Pancreas (tissue), 10 donors: ENCODE measurements at regions not wholly inside any gene's neighbourhood (a gene's known extent, or its start where the extent isn't known, plus 50 kb on each side); places are given as distances from the start of the nearest gene placed in this dataset.

Source experiments
- ATAC-seq, 4 donors: fragments of 200-7000 bp; cut with Tn5 transposase; one replicate each; pipeline versions ENCODE4 v1.8.0 to v1.9.1; 2020; ENCODE audit warnings: mild to moderate bottlenecking in 4 of 4, moderate library complexity in 4 of 4
- DNase-seq, 6 donors: peaks; one replicate each; pipeline ENCODE4 v3.0.0-alpha.2; 2020
- FAIRE-seq: peaks from 2 replicates; lab custom pipeline; 2012; peaks lifted over from hg19 to GRCh38; lab: Jason Lieb, UNC
- H3K27ac ChIP-seq, 4 donors: fragments of 200-600 bp; sonication (generic); 1 replicate in 3 of 4; 2 replicates in 1 of 4; pipeline versions ENCODE4 v1.5.0 to v1.8.0; 2020
- H3K27me3 ChIP-seq, 4 donors: fragments of 200-600 bp; one replicate each; pipeline ENCODE4 v1.8.0; 2021
- H3K36me3 ChIP-seq, 3 donors: fragments of 200-600 bp; sonication (generic) in 1 of 3; one replicate each; pipeline versions ENCODE4 v1.5.0 to v1.8.0; 2020 to 2021
- H3K4me1 ChIP-seq, 3 donors: fragments of 200-600 bp; one replicate each; pipeline ENCODE4 v1.8.0; 2021
- H3K4me3 ChIP-seq, 4 donors: fragments of 200-600 bp; sonication (generic) in 2 of 4; one replicate each; pipeline versions ENCODE4 v1.5.0 to v1.8.0; 2020 to 2021
- H3K9me3 ChIP-seq, 4 donors: fragments of 200-600 bp; one replicate each; pipeline ENCODE4 v1.8.0; 2021
- WGBS, 2 donors: extraction: QIAGEN DNeasy Blood & Tissue Kit; methylation state at CpG; one replicate each; pipeline ENCODE4 v1.1.7; 2013; 5-methylcytosine and 5-hydroxymethylcytosine counted together
- intact Hi-C, 3 donors: fragments of 100-400 bp; cut with DNase I; formaldehyde crosslinking; loops; one replicate each; pipeline versions ENCODE4 v1.11.1 to v1.14.2; 2022
- TF ChIP-seq, protein P1 (sequence below), 4 donors: fragments of 200-600 bp; sonication (generic) in 3 of 4; IDR thresholded peaks; one replicate each; pipeline versions ENCODE4 v1.5.0 to v1.8.0; 2021; ENCODE audit warnings: antibody characterized with exemption in 4 of 4
- donor health status: healthy with polysubstance abuse.
- donor health status: DM: no; HTN: no; CAD: no; lungs with moderate emphysema.
- donor health status: DM: no; HTN: no; CAD: no.
- donor health status: control.
- donor health status: control.
- donor health status: Bipolar disorder and iron deficiency.
- donor health status: DM: yes; HTN: yes; CAD: no.
- donor health status: DM: no; HTN: no; CAD: no.
- donor health status: DM: no; HTN: no; CAD: no.
- donor health status: DM: yes; HTN: yes; CAD: no.

- no peak for ATAC-seq
- no peak for FAIRE-seq
- Histone ChIP-seq H3K36me3 (no peaks in the 10 kb centered on the region), H3K9me3 (no peaks in the 10 kb centered on the region), H3K27me3 (no peaks in the 10 kb centered on the region), H3K4me3 (no peak overlapping the region), H3K27ac (no peak overlapping the region), H3K4me1 (no peaks in the 10 kb centered on the region)
- DNase-seq, result no peak
- TF ChIP-seq, protein P1, sequence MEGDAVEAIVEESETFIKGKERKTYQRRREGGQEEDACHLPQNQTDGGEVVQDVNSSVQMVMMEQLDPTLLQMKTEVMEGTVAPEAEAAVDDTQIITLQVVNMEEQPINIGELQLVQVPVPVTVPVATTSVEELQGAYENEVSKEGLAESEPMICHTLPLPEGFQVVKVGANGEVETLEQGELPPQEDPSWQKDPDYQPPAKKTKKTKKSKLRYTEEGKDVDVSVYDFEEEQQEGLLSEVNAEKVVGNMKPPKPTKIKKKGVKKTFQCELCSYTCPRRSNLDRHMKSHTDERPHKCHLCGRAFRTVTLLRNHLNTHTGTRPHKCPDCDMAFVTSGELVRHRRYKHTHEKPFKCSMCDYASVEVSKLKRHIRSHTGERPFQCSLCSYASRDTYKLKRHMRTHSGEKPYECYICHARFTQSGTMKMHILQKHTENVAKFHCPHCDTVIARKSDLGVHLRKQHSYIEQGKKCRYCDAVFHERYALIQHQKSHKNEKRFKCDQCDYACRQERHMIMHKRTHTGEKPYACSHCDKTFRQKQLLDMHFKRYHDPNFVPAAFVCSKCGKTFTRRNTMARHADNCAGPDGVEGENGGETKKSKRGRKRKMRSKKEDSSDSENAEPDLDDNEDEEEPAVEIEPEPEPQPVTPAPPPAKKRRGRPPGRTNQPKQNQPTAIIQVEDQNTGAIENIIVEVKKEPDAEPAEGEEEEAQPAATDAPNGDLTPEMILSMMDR (IDR thresholded peaks at IDR 0.05), result no peak
- WGBS, 2 donors, result 39 to 42% methylated on average over 2 of the region's 2 CpGs
- intact Hi-C loops, result no loop called here
Measured at GRCh38 chr4:62194342-62194741, 994.2 kb downstream of the ADGRL3 start.

DNA sequence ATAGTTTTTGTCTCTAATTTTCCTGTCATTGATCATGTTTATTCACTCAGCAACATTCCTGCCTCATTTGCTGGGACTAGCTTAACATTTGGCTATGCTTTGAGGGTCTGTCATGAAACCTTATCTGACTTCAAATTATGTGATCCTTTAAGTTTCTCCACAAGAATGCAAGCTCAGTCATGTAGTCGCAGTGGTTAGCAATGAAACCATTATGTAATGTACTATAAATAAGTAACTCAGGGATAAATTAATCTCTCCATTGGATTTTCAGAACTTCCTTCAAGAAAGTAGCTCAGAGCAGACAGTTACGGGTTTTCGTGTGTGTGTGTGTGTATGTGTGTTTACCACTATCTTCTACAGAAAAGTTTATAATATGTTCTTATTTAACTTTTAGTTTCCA is 993.6 kb downstream of the ADGRL3 start:
- no peak for DNase-seq
- no peak for ATAC-seq
- Histone ChIP-seq H3K36me3 (no peaks in the 10 kb centered on the region), H3K9me3 (no peaks in the 10 kb centered on the region), H3K4me3 (no peak overlapping the region), H3K27me3 (no peaks in the 10 kb centered on the region), H3K4me1 (no peaks in the 10 kb centered on the region), H3K27ac (no peak overlapping the region)
- FAIRE-seq, result no peak
- intact Hi-C loops, result no loop called here
- TF ChIP-seq, protein P1 (IDR thresholded peaks at IDR 0.05), result no peak
- WGBS, 2 donors, result 49 to 61% methylated on average over 3 of the region's 3 CpGs

DNA sequence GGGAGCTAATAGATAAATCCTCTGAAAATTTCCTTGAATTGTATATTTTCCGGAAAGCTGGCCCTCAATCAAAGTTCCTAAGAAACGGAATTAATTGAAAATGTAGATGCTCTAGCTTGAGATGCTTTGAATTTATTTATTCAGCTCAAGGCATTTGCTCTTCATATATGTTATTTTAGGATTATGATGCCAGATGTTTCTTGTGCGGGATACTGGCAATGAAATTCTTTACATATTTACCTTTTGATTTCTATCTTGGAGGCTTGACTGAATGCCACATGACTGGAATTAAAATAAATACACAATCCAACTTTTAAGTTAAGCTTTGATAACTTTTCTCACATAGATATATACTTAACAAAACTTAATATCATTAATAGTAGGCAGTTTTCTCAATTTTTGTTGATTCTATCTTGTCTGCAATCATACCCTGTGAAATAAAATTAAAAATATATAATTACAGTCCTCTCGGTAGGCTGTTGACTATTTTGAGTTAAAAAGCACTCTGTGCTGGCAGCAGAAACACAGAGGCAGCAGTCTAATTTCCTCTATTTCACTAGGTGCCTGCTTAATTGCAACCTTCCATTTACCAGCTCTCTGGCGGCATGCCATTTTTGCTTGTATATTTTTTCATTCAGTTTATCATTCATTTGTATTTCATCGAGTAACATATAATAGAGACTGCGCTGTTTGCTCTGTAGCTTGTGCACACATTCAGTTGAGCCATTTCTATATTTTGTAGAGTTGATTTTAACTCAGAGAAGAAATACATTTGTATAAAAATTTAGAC is 991.5 kb downstream of the ADGRL3 start:
- no peaks in the 10 kb centered on the region for H3K4me1 ChIP-seq
- 56 to 67% methylated on average over 7 of the region's 7 CpGs for WGBS, 2 donors
- no peak for ATAC-seq

DNA sequence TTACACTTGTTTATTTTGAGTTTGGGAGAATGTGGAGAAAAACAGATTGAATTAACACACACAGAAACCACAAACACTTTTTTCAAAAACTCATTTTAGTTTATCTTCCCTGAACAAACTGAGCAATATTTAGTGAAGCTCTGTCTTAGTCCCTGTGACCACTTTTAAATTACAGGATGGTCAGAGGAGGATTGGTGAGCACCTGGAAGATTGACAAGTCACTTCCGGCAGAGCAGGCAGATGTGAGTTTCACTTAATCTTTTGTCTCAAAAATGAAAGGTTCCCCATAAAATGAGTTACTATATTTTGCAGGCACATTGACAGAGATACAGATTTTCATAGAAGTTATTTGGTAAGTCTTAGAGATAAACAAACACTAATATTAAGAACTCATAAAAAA is 970.1 kb downstream of the ADGRL3 start:
- H3K27ac ChIP-seq, result no peak overlapping the region
- FAIRE-seq, result no peak
- H3K4me3 ChIP-seq, result no peak overlapping the region
- no peaks in the 10 kb centered on the region for H3K36me3 ChIP-seq
- no peak for DNase-seq
- no peaks in the 10 kb centered on the region for H3K9me3 ChIP-seq
- H3K27me3 ChIP-seq, result no peaks in the 10 kb centered on the region
- no peak for ATAC-seq
- TF ChIP-seq, protein P1 (IDR thresholded peaks at IDR 0.05), result no peak
- no peaks in the 10 kb centered on the region for H3K4me1 ChIP-seq
- intact Hi-C loops, result no loop called here
- WGBS, 2 donors, result 40 to 42% methylated on average over 1 of the region's 1 CpG

More for the DNA sequence above, 991.5 kb downstream of the ADGRL3 start:
- Histone ChIP-seq H3K27ac (no peak overlapping the region), H3K4me3 (no peak overlapping the region), H3K9me3 (no peaks in the 10 kb centered on the region), H3K36me3 (no peaks in the 10 kb centered on the region), H3K27me3 (no peaks in the 10 kb centered on the region)
- TF ChIP-seq, protein P1 (IDR thresholded peaks at IDR 0.05), result no peak
- no peak for DNase-seq
- intact Hi-C loops, result no loop called here
- FAIRE-seq, result no peak

GRCh38 chr4:62168681-62169080 is 968.6 kb downstream of the ADGRL3 start:
- intact Hi-C loops, result no loop called here
- Histone ChIP-seq H3K9me3 (no peaks in the 10 kb centered on the region), H3K4me1 (no peaks in the 10 kb centered on the region), H3K27ac (no peak overlapping the region), H3K4me3 (no peak overlapping the region), H3K36me3 (no peaks in the 10 kb centered on the region), H3K27me3 (no peaks in the 10 kb centered on the region)
- 38 to 61% methylated on average over 1 of the region's 1 CpG for WGBS, 2 donors
- no peak for DNase-seq
- no peak for ATAC-seq
- TF ChIP-seq, protein P1 (IDR thresholded peaks at IDR 0.05), result no peak
- FAIRE-seq, result no peak
